Left ventricle myocardium inferior (tissue), 1 donor: ENCODE measurements at regions not wholly inside any gene's neighbourhood (a gene's known extent, or its start where the extent isn't known, plus 50 kb on each side); places are given as distances from the start of the nearest gene placed in this dataset.

Experiments
- DNase-seq: peaks from one replicate; pipeline ENCODE4 v3.0.0-alpha.2; 2020
- H3K27ac ChIP-seq: fragments of 200-600 bp; replicated peaks from 2 replicates; pipeline ENCODE4 v1.8.0; 2021
- H3K27me3 ChIP-seq: fragments of 200-600 bp; 2 replicates; pipeline ENCODE4 v1.8.0; 2021; ENCODE audit warnings: low read depth
- H3K36me3 ChIP-seq: fragments of 200-600 bp; 2 replicates; pipeline ENCODE4 v1.8.0; 2021
- H3K4me1 ChIP-seq: fragments of 200-600 bp; 2 replicates; pipeline ENCODE4 v1.8.0; 2021
- H3K4me3 ChIP-seq: fragments of 200-600 bp; 2 replicates; pipeline ENCODE4 v1.8.0; 2021; ENCODE audit warnings: mild to moderate bottlenecking, moderate library complexity
- H3K9me3 ChIP-seq: fragments of 200-600 bp; replicated peaks from 2 replicates; pipeline ENCODE4 v1.8.0; 2021
- CTCF ChIP-seq: fragments of 200-600 bp; IDR thresholded peaks from 2 replicates; pipeline ENCODE4 v1.8.0; 2021; ENCODE audit warnings: antibody characterized with exemption, mild to moderate bottlenecking, borderline replicate concordance
- intact Hi-C: fragments of 100-400 bp; cut with micrococcal nuclease; formaldehyde crosslinking; loops from one replicate; pipeline ENCODE4 v1.11.0; 2022
- donor health status: DM: no; HTN: yes; CAD: no; lungs with severe emphysema.

- H3K27ac ChIP-seq = no peak overlapping the region
- DNase-seq = no peak
- no peak for TF ChIP-seq CTCF
- H3K9me3 ChIP-seq = peaks cover 7% of the 10 kb centered on the region
- H3K4me3 ChIP-seq = no peak overlapping the region
- H3K36me3 ChIP-seq = no peaks in the 10 kb centered on the region
- intact Hi-C loops = no loop called here
- no peaks in the 10 kb centered on the region for H3K4me1 ChIP-seq
- no peaks in the 10 kb centered on the region for H3K27me3 ChIP-seq
These were observed 2384.6 kb upstream of the WWC1 start for GRCh38 chr5:165906871-165907270.

- Histone ChIP-seq H3K4me1 (no peaks in the 10 kb centered on the region), H3K36me3 (no peaks in the 10 kb centered on the region), H3K4me3 (no peak overlapping the region), H3K27me3 (no peaks in the 10 kb centered on the region), H3K9me3 (peaks cover 7% of the 10 kb centered on the region), H3K27ac (no peak overlapping the region)
- DNase-seq = no peak
- intact Hi-C loops = no loop called here
- TF ChIP-seq CTCF = no peak
These were observed 2378.4 kb upstream of the WWC1 start for GRCh38 chr5:165913059-165913458.

DNA sequence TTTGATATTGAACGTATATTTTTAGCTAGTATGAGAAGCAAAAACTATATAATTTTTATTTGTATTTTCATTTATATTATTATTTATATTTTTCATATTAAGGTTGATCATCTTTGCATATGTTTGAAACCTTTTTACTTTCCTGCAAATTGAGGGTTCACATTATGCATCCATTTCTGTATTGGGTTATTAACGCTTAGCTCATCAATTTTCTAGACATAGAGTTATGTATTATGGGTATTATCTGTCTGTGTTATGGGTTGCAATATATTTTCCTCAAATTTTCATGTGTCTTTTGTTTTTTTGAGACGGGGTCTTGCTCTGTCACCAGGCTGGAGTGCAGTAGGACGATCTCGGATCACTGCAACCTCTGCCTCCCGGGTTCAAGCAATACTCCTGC lies 2377.0 kb upstream of the WWC1 start:
- intact Hi-C loops = no loop called here
- no peaks in the 10 kb centered on the region for H3K36me3 ChIP-seq
- TF ChIP-seq CTCF = no peak
- H3K27me3 ChIP-seq = no peaks in the 10 kb centered on the region
- DNase-seq = no peak
- peaks cover under 1% of the 10 kb centered on the region for H3K9me3 ChIP-seq
- H3K4me1 ChIP-seq = no peaks in the 10 kb centered on the region
- no peak overlapping the region for H3K27ac ChIP-seq
- no peak overlapping the region for H3K4me3 ChIP-seq

DNA sequence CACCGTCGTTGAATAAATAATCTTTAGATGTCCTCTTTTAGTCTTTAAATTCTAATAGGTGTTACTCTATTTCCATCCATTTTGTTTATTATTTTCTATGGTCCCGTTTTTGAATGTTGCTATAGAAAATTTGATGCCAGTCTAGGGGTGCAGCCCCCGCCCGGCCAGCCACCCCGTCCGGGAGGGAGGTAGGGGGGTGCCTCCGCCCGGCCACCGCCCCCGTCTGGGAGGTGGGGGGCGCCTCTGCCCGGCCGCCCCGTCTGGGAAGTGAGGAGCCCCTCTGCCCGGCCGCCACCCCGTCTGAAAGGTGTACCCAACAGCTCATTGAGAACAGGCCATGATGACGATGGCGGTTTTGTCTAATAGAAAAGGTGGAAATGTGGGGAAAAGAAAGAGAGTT lies 2372.2 kb upstream of the WWC1 start:
- no peaks in the 10 kb centered on the region for H3K27me3 ChIP-seq
- H3K4me1 ChIP-seq = no peaks in the 10 kb centered on the region
- no peaks in the 10 kb centered on the region for H3K9me3 ChIP-seq
- no peaks in the 10 kb centered on the region for H3K36me3 ChIP-seq
- intact Hi-C loops = no loop called here
- H3K4me3 ChIP-seq = no peak overlapping the region
- no peak overlapping the region for H3K27ac ChIP-seq
- TF ChIP-seq CTCF = no peak
- no peak for DNase-seq

DNA sequence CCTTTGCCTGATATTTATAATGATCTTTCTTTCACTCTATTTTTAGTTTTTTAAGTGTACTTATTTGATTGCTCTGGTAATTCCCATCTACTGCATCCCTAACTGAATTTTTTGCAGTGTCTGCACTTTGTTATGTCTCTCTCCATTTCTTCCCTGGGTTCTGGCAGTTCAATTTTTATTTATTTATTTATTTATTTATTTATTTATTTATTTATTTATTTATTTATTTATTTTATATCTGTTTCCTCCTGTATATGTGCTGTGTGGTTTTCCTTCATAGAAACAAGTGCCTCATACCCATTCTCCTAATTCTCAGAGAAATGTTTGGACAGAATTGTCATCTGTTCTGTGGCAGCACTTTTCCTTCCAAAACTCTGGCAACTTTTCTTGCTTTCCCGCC lies 2370.8 kb upstream of the WWC1 start:
- intact Hi-C loops = no loop called here

More for the DNA sequence above, 2370.8 kb upstream of the WWC1 start:
- Histone ChIP-seq H3K9me3 (no peaks in the 10 kb centered on the region), H3K36me3 (no peaks in the 10 kb centered on the region), H3K27me3 (no peaks in the 10 kb centered on the region), H3K27ac (no peak overlapping the region), H3K4me1 (no peaks in the 10 kb centered on the region), H3K4me3 (no peak overlapping the region)
- no peak for TF ChIP-seq CTCF
- DNase-seq = no peak
